HG03432 (cell line): ENCODE measurements at regions not wholly inside any gene's neighbourhood (a gene's known extent, or its start where the extent isn't known, plus 50 kb on each side); places are given as distances from the start of the nearest gene placed in this dataset.
A peak's percentile ranks its signal among the peaks of the same experiment; 100 is the strongest.
"Not testable (repeated sequence)": the region's sequence is repeated elsewhere in the genome, so short reads cannot be mapped to it uniquely, and the experiment has no call there.

Experiments used
- ATAC-seq: cut with Tn5 transposase; IDR thresholded peaks from one replicate; pipeline ENCODE4 v1.9.1; 2021; ENCODE audit warnings: mild to moderate bottlenecking, moderate library complexity; ENCODE audit not compliant: unreplicated experiment

DNA sequence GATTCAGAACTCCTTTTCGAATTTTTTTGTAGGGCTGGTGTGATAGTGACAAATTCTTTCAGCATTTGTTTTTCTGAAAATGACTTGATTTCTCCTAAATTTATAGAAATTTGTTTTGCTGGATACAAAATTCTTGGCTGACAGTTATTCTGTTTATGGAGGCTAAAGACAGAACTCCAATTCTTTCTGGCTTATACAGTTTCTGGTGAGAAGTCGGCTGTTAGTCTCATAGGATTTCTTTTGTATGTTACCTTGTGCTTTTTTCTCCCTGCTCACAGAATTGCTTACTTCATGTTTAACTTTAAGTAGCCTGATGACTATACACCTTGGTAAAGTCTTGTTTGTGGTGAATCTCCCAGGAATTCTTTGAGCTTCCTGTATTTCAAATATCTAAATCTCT lies 1264.6 kb downstream of the NSUN3 start:
- no peak for ATAC-seq

DNA sequence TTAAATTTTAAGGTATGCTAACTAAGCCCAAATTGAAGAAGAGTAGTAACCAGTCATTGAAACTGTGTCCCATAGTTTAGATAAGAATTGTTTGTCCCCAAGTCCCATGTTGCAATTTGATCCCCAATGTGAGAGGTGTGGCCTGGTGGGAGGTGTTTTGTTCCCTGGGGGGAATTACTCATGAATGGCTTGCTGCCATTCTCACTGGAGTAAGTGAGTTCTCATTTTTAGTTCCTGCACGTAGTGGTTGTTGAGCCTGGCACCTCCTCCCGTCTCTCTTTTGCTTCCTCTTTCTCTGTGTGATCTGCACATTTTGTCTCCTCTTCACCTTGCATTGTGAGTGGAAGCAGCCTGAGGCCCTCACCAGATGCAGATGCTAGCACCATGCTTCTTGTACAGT lies 1271.0 kb downstream of the NSUN3 start:
- ATAC-seq = no peak

DNA sequence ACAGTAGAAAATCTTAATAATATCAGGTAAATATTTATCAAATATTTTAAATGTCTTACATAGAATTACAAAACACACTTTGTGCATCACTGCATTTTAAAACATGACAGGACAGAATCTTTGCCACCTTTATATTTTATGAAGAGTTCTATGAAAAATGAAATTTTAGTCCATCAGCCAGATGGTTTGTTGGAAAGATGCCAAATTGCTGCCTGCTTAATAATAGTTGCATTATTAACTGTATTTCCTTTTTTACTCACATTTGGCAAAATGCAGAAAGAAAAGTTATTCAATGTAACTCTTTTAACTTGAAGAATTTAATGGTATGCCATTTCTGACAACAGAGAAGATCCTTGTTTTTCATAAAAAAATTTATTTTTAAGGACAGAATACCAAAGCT lies 1271.6 kb downstream of the NSUN3 start:
- ATAC-seq = no peak

DNA sequence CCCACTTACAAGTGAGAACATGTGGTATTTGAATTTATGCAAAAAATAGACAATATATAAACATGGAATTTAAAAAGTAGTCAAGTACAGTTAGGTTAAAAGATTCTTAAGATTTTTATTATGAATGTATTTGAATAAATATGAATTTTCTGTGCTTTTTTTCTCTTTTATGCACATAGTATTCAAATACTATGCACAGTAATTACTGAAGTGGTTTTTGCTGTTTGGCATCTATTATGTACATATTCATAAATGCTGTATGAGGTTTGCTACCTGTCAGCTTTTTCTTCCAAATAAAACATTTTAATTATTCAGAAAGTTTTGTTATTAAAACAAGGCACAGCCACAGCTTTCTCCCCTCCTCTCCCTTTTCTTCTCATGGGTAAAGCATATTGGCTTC lies 1272.7 kb downstream of the NSUN3 start:
- ATAC-seq = no peak

DNA sequence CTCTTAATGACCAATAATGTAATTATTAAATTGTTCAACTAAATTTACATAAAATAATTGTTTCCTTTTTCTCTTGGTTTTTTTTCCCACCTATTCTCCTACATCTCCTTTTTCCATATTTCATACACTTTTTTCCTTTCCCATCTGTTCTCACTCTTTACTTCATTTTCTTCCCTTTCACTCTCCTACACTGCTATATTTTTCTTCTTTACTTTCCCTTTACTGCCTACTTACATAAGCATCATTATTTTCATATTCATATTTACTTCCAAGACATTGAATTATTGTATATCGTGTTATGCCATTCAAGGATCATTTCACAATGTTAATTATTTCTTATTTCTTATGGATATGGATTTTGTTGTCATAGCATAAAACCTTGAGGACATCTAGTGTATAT lies 1275.6 kb downstream of the NSUN3 start:
- no peak for ATAC-seq

DNA sequence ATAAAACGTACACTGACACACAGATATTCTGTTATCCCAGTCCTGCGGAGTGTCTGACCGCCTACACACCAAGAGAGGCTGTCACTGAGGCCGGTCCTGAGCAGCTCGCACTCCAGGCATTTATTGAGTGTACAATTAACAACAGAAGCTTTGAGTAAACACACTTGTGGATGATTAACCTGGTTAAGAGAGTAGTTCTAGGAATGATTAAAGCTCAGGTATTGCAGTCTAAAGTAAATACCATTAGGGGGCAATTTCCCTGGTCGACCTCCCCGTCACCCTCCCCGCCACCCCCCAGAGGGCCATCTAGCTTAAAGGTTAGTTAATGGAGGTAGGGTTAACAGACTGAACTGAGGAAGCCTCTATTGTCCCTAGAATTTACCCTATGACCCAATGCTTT lies 1278.5 kb downstream of the NSUN3 start:
- ATAC-seq = no peak

DNA sequence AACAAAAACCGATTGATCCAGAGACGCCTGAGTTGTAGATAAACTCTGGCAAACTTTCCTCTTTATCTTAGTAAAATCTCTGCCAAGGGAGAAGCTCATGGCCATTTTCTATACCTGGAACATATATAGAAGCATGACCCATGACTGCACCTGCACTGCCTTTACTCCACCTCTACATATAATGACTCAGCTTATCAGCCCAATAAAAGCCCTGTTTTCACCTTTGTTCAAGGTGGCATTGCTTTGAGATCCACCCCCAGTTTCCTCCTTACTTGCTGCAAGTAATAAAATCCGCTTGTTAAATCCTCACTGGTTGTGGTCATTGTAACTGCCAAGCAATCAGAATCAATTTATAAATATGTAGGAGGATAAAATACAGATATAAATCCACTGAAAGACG lies 1280.4 kb downstream of the NSUN3 start:
- ATAC-seq = no peak

DNA sequence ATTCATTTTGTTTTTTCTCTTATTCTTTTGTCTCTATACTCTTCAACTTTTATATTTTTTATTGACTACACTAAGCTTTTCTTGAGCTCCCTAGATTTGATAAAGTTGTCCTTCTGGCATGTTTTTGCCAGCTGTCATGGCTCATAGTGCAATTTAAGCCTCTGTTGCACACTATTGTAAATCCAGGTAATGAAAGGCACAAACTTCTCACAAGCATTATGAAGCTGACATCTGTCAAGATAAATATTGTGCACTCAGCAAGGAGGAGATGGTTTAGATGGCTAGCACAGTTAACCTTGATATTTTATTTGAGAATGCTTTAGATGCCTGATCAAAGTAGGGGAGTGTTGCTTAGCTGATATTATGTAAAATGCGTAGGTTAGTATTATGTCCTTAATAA lies 1280.9 kb downstream of the NSUN3 start:
- ATAC-seq = no peak

DNA sequence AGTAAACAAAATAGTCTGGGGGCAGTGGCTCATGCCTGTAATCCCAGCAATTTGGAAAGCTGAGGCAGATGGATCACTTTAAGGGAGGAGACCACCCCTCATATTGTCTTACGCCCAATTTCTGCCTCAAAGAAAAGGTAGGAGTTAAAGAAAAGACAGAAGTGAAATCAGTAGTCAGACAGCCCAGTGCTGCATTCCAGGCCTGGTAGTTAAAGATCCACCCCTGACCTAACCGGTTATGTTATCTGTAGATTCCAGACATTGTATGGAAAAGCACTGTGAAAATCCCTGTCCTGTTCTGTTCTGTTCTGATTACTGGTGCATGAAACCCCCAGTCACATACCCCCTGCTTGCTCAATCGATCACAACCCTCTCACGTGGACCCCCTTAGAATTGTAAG lies 1285.1 kb downstream of the NSUN3 start:
- ATAC-seq = not testable (repeated sequence)

DNA sequence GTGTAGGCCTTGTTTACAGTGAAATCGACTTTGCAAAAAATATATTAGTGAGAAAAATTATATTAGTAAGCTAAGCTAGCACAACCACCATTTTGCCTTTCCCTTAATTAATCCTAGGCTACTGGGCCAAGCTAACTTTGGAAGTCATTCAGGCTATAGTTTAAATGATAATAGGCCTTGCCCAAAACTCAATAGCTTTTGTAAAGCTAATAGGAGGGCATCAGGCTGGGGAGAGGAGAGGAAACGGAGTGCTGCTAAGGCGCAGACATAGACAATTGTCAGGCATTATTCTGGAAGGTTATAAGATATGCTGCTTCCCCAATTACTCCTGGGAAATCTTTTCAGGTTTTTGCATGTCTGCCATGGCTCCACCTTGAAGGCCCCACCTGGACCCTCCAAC lies 1286.0 kb downstream of the NSUN3 start:
- ATAC-seq = no peak

DNA sequence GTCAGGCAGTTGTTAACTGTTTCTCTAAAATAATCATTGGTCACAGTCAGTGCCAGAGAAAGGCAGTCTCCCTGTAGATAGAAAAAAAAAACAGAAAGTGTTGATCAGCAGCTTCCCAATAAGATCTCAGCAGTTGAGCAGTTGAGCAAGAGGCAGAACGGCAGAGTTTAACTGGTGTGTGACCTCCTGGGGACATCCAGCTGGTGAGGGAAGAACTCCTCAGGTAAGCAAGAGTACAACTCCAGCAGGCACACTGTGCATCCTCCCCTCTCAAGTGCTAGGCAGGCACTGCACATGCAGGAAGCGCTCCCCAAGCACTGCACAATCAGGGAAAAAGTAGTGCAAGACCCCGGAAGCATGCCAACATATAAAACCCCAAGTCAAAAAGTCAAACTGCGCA lies 1287.2 kb downstream of the NSUN3 start:
- no peak for ATAC-seq

DNA sequence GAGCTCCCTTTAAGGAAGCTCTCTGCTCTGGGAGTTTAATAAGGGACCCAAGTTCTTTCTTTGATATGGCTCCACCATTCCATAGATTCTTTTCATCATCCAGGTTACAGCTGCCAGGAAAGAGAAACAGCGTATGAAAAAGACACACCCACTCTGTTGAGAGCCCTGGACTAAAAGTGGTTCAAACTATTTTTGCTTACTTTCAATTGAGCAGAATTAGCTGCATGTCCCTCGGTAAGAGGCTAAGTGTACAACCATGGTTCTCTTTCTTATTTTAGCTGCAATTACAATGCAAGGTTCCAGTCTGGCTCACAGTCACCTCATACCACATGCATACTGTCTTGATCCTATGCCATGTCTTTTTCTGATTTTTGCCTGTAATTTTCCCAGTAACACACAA lies 1288.3 kb downstream of the NSUN3 start:
- peak; percentile 48 for ATAC-seq

DNA sequence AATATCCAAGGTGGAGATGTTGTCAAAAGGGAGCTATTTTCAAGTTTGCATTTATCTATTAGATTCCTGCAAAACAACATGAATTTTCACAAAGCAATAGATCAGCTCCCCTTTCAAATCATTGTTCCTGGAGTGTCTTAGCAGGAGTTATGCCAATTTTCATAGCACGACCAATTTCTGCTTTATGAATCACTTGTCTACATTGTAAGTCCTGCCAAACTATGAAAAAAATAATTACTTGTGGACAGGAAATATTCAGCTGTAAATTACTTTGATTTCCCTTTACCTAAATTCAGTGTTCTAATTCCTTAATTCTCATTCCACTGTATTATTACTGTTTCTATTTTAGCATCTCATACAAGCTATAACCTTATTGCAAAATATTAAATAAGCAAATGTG lies 1289.6 kb downstream of the NSUN3 start:
- no peak for ATAC-seq

DNA sequence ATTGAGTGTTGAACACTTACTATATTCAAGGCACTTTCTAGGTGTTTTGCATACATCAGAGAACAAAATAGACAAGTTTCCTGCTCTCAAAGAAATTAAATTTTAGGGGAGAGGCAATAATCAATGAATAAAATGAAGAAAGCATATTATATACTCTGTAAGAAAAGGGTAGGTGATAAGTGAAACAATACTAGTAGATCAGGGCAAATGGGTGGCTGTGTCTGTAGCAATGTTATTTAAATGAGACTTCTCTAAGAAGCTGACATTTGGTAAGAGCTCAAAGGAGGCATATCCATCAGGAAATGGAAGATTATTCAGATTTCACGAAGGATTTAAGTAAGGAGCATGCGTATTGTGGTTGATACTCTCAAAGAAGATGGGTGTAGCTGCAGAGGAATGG lies 1291.6 kb downstream of the NSUN3 start:
- ATAC-seq = no peak

DNA sequence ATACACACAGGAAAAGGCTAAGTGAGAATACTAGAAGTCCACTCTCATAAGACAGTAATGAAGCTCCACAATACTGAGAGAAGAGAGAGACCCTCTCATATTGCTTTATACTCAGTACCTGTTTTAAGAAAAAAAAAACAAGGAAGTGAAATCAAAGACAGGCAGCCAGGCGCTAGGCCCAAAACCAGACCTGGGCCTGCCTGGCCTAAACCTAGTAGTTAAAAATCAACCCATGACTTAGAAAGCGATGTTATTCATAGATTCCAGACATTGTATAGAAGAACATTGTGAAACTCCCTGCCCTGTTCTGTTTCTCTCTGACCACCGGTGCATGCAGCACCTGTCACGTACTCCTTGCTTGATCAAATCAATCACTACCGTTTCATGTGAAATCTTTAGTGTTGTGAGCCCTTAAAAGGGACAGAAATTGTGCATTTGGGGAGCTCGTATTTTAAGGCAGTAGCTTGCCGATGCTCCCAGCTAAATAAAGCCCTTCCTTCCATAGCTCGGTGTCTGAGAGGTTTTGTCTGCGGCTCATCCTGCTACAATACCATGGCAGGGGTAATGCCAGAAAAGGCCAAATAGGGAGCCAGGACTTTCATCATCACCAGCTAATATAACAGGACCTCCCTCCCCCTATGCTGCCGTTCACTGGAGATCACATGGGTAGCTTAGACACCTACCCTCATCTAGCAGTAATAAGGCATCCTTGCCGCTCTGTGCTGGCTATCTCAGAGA lies 1294.1 kb downstream of the NSUN3 start:
- peak; percentile 75 for ATAC-seq

DNA sequence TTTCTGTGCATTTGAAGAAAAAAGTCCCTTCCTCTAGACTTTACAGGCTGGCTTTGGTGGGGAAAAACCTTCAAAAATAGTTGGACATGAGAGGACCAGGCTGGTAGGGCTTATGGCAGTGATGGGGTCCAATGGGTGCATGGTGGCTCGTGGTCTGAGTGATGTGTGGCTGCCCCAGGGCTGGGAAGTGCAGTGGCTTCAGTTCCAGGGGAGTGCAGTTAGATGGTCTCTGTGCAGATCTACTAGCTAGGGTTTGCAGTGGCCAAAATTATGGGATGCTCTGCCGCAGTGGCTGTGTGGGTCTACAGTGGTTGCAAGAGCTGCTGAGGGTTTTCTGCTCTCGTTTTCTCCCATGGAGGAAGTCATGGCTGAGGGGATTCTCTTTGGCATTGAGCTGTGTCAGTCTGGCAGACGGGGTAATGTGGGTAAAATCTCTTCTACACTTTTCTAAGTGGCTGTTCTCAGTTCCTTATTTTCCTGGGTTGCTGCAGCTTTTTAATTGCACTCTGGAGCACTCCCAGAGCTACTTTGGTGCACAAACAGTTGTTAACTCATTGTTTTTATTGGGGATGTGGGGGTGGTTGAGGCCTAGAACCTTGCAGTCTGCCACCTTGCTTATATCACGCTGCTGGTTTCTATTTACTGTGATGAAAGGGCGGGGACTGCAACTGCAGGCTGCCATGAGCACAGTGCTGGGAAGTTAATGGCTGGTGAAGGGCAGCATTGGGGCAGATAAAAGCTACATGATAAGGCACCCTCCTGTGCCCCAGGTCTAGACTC lies 1324.6 kb downstream of the NSUN3 start:
- ATAC-seq = peak; percentile 93

DNA sequence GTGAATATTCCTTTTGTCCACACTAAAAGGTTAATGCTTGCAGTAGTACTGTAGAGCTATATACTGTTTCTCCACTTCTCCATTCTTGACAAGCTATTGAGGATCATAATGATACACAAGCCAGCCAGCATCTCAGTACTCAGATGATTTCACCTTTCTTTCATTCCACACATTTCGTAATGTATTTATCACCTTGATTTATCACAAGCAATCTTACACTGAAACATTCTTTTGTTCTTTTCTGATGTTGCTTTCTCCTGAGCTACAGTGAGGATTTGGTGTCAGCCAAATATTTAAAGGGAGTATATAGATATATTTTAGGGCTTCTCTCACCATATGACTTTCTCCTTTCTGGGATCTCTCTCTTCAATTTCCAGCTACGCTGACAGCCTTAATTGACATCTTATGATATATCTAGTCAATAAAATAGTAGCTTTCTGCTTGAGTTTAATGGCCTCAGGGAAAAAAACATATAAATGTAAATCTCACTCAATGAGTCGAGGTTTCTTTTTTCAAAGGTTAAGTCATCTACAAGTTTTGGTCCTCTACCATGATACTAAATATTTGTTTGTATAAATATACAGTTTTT lies 1327.0 kb downstream of the NSUN3 start:
- ATAC-seq = no peak

DNA sequence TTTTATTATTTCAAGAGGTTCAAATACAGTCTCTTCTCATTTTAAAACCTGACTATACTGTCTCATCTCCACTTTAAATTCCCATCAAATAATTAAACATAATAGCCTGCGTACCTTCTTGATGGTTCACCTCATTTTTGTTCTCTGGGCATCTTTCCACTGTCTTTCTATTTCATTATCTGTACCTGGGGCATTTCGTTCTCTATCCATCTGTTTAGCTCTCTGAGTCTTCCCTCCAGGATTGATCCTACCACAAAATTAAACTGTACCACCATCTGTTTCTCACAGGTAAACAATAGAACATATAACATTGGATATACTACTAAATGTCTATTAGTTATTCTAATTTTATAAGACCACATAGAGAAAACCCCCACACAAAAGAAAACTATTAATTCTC lies 1331.4 kb downstream of the NSUN3 start:
- no peak for ATAC-seq

DNA sequence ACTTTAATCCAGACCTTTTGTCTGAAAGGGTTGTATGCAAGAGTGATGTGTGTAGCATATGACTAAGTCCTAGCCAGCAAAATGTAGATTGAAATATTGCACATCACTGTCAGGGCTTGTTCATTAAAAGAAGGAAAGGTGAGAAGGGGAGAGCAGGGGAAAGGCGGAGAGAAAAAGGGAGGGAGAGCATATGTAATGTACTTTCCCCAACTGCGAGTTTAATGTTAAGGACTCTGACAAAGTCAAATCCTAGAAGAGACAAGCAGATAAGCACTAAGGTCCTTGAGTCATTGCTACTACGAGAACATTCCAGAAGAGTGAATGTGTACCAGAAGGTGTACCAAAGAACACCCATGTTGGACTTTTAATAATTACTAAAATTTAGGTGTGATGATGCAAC lies 1336.7 kb downstream of the NSUN3 start:
- ATAC-seq = no peak

DNA sequence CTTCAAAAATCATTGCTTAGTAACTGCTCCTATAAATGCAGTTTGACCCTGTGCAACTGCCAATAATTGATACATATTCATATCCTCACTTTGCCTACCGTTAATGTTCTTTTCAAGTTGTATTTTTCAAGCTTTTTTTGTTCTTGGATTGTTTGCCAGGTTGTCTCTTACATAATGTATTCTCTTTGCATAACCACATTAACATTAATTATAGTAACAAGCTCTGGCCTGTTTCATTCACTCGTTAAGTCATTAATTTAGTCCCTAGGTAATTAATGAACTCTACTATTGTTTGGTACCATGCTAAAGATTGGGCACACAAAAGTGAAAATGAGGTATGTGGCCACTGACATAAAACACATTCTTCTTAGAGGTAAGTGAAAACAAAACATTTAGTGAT lies 1338.8 kb downstream of the NSUN3 start:
- ATAC-seq = no peak

DNA sequence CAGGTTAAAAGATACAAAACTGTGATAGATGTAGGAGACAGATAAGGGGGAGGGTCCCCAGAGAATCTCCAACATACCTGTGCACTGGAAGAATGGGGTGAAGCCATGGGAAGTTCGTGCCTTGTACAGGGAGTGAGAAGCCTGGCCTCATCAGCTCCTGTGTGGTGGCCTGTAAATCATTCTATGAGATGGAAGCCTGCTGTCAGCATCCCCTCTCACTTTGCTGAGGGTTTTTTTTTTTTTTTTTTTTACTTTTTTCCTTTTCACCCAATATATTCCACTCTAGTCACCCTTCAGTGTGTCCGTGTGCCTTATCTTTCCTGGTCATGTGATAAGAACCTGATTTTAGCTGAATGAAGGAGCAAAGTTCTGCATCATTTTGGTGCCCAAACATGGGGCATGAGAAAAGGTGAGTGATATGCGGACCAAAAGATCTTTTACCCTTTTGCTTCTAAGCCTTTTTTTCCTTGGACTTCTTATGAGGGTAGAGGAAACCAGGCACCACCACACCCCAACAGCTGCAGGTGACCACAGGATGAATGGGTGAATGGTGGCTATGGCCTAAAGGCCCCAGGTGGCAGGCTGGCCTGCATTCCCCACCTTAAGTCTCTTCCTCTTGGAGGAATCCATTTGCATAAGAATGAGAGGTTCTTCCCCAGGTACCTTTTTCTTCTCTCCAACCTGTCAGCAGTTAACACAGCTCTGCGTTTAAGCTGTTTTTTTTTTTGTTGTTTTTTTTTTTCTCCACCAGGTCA lies 1345.0 kb downstream of the NSUN3 start:
- ATAC-seq = peak; percentile 52
